SK-N-MC (cell line): ENCODE measurements at regions not wholly inside any gene's neighbourhood (a gene's known extent, or its start where the extent isn't known, plus 50 kb on each side); places are given as distances from the start of the nearest gene placed in this dataset.
"Not testable (repeated sequence)": the region's sequence is repeated elsewhere in the genome, so short reads cannot be mapped to it uniquely, and the experiment has no call there.

Source experiments
- DNase-seq: peaks from one replicate; pipeline ENCODE4 v3.0.0-alpha.2; 2011; ENCODE audit warnings: low read depth, low spot score
- H3K27ac ChIP-seq: fragments of 200-600 bp; sonication (generic); 2 replicates; pipeline ENCODE4 v1.5.1; 2016; ENCODE audit warnings: mixed run types
- H3K36me3 ChIP-seq: fragments of 200-600 bp; sonication (generic); 2 replicates; pipeline ENCODE4 v1.6.1; 2017; ENCODE audit warnings: antibody characterized with exemption, low read length, mixed read lengths; ENCODE audit not compliant: insufficient read depth
- H3K4me3 ChIP-seq: fragments of 200-600 bp; sonication (generic); 2 replicates; pipeline ENCODE4 v1.5.1; 2016
- H3K9ac ChIP-seq: fragments of 200-600 bp; sonication (generic); 2 replicates; pipeline ENCODE4 v1.8.0; 2017; ENCODE audit warnings: mixed run types, mixed read lengths; ENCODE audit not compliant: insufficient read length
- H3K9me3 ChIP-seq: fragments of 200-600 bp; sonication (generic); 2 replicates; pipeline ENCODE4 v1.6.1; 2017; ENCODE audit warnings: low read depth, mild to moderate bottlenecking, antibody characterized with exemption, low read length, moderate library complexity, mixed read lengths
- EZH2 ChIP-seq: fragments of 200-600 bp; sonication (generic); IDR thresholded peaks from one replicate; pipeline ENCODE4 v1.6.1; 2017; ENCODE audit warnings: antibody characterized with exemption
- FOXP2 ChIP-seq: optimal IDR thresholded peaks from 2 replicates; pipeline ENCODE3; 2011; ENCODE audit warnings: mild to moderate bottlenecking, moderate library complexity; ENCODE audit not compliant: insufficient read depth; ENCODE audit errors: extremely low read length, control extremely low read depth
- POLR2AphosphoS5 ChIP-seq: IDR thresholded peaks from 2 replicates; pipeline ENCODE4 v1.6.1; 2012; ENCODE audit warnings: mild to moderate bottlenecking, low read depth, low read length, borderline replicate concordance

DNA sequence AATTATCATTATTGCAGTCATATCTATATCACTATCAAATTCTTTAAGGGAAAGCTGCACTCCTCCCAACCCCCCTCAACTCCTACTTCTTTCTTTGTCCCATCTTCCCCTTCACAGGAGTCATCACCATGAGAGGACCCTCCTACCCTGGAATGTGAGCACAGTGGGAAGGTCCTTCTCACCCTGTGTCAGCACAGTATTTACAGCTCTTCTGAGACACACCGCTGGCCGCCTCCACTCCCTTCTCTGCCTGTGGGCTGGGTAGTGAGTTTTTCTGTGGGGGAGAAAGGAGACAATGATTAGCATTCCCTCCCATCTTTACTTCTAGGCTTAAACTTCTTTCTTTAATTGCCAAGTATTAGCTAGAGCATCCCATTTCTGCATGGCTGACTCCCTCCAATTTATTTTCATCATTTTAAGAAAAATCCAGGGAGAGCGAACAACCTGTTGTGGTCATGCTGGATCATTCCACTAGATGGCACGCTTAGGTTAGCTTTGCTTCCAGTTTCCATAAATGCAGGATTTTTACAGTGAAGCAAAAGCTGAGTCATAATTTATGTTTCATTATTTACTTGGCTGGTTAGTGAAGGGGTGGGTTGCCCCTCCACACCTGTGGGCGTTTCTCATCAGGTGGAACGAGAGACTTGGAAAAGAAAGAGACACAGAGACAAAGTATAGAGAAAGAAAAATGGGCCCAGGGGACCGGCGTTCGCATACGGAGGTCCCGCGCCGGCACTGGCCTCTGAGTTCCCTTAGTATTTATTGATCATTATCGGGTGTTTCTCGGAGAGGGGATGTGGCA lies 188.5 kb downstream of the ALX1 start:
- Histone ChIP-seq H3K9me3 (no peaks in the 10 kb centered on the region; the same call in 1 of the 2 replicates), H3K27ac (peak overlapping the region; percentile 35; the same call in 1 of the 2 replicates), H3K36me3 (no peaks in the 10 kb centered on the region), H3K9ac (no peak overlapping the region), H3K4me3 (peak overlapping the region; percentile 31; the same call in 1 of the 2 replicates)
- TF ChIP-seq POLR2AphosphoS5 = no peak
- TF ChIP-seq FOXP2 = no peak
- TF ChIP-seq EZH2 = no peak
- peak; percentile 52 for DNase-seq

- Histone ChIP-seq H3K27ac (peak overlapping the region; percentile 35; the same call in 1 of the 2 replicates), H3K4me3 (peak overlapping the region; percentile 31; the same call in 1 of the 2 replicates)
- H3K9me3 ChIP-seq, H3K9ac ChIP-seq, H3K36me3 ChIP-seq, DNase-seq: not testable (repeated sequence)
These were observed 189.4 kb downstream of the ALX1 start for GRCh38 chr12:85469158-85470086.

DNA sequence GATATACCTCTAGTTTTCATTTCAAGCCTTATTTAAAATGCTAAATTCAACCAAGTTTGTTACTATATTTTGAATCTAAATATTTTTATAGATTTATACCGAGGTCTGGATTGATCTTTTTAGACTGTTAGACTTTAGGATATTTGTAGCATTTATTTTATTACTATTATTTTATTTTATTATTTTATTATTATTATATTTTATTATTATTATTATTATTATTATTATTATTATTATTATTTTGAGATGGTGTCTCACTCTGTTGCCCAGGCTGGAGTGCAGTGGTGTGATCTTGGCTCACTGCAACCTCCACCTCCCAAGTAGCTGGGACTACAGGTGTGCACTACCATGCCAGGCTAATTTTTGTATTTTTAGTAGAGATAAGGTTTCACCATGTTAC lies 195.3 kb downstream of the ALX1 start:
- not testable (repeated sequence) for H3K9me3 ChIP-seq, H3K9ac ChIP-seq, H3K4me3 ChIP-seq, DNase-seq, H3K27ac ChIP-seq, H3K36me3 ChIP-seq

DNA sequence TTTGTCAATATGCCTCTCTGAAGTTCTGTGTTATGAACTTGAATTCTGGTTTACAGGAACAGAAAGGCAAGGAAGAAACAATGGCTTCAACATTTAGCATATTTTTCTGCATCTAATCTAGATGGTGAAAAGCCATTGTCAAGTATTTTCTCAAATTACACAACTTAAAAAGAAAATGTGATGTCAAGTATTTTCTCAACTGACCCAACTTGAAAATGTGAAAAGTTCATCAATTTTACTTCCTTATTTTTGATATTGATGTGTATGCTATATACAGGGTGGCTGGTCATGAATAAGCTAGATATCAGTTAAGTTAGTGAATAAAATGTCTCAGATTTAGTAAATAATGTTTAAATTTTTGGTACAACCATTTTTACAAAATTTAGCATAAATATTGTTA lies 196.7 kb downstream of the ALX1 start:
- Histone ChIP-seq H3K9ac (peak overlapping the region; percentile 50), H3K4me3 (no peak overlapping the region), H3K27ac (peak overlapping the region; percentile 69; the same call in 1 of the 2 replicates), H3K9me3 (no peaks in the 10 kb centered on the region), H3K36me3 (no peaks in the 10 kb centered on the region)
- DNase-seq = no peak
- TF ChIP-seq POLR2AphosphoS5 (no peak), EZH2 (no peak), FOXP2 (no peak)

- Histone ChIP-seq H3K9me3 (no peaks in the 10 kb centered on the region), H3K4me3 (no peak overlapping the region), H3K27ac (no peak overlapping the region), H3K9ac (no peak overlapping the region), H3K36me3 (no peaks in the 10 kb centered on the region)
- DNase-seq = no peak
- no peak for TF ChIP-seq POLR2AphosphoS5
- no peak for TF ChIP-seq EZH2
- no peak for TF ChIP-seq FOXP2
These were observed 204.4 kb downstream of the ALX1 start for GRCh38 chr12:85484387-85484786.

- no peak overlapping the region for H3K4me3 ChIP-seq
- no peak for DNase-seq
- no peak overlapping the region for H3K27ac ChIP-seq
- H3K9ac ChIP-seq = no peak overlapping the region
- peaks cover 4% of the 10 kb centered on the region; the same call in 1 of the 2 replicates for H3K9me3 ChIP-seq
- no peaks in the 10 kb centered on the region for H3K36me3 ChIP-seq
- TF ChIP-seq FOXP2 = no peak
- TF ChIP-seq EZH2 = no peak
- TF ChIP-seq POLR2AphosphoS5 = no peak
These were observed 209.2 kb downstream of the ALX1 start for GRCh38 chr12:85489194-85489593.

GRCh38 chr12:85504164-85504563 lies 224.1 kb downstream of the ALX1 start:
- Histone ChIP-seq H3K9ac (no peak overlapping the region), H3K4me3 (no peak overlapping the region), H3K36me3 (no peaks in the 10 kb centered on the region), H3K27ac (no peak overlapping the region), H3K9me3 (no peaks in the 10 kb centered on the region)
- no peak for DNase-seq
- TF ChIP-seq POLR2AphosphoS5 = no peak
- no peak for TF ChIP-seq FOXP2
- TF ChIP-seq EZH2 = no peak

DNA sequence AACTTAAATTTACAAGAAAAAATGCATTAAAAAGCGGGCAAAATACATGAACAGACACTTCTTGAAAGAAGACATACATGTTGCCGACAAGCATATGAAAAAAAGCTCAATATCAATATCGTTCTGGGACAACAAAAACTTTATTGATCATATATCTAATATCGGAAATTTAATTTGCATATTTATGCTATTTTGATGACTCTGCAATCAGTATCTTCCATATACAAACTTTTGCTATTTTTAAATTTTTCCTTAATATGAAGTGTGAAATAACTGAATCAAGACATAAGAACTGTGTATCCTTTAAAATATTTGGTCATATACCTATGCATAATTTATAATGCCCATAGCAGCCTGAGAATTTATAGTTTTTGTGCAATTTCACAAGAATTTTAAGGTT lies 224.6 kb downstream of the ALX1 start:
- TF ChIP-seq POLR2AphosphoS5 = no peak
- Histone ChIP-seq H3K9me3 (no peaks in the 10 kb centered on the region), H3K4me3 (no peak overlapping the region), H3K27ac (no peak overlapping the region), H3K36me3 (no peaks in the 10 kb centered on the region), H3K9ac (no peak overlapping the region)
- no peak for DNase-seq

GRCh38 chr12:85507456-85507855 lies 227.4 kb downstream of the ALX1 start:
- TF ChIP-seq EZH2 = no peak
- no peak for TF ChIP-seq POLR2AphosphoS5
- TF ChIP-seq FOXP2 = no peak
- DNase-seq = no peak
- no peaks in the 10 kb centered on the region for H3K36me3 ChIP-seq
- H3K9ac ChIP-seq = no peak overlapping the region
- no peak overlapping the region for H3K4me3 ChIP-seq
- H3K9me3 ChIP-seq = no peaks in the 10 kb centered on the region
- no peak overlapping the region for H3K27ac ChIP-seq
